PC-3 (cell line): ENCODE measurements at regions not wholly inside any gene's neighbourhood (a gene's known extent, or its start where the extent isn't known, plus 50 kb on each side); places are given as distances from the start of the nearest gene placed in this dataset.

Experiments used
- CTCF ChIP-seq: fragments of 300-600 bp; sonication (generic); conservative IDR thresholded peaks from 2 replicates; pipeline ENCODE4 v1.5.1; 2017; ENCODE audit warnings: antibody characterized with exemption, low read depth, mild to moderate bottlenecking, low read length
- EZH2 ChIP-seq: fragments of 300-600 bp; sonication (generic); IDR thresholded peaks from one replicate; pipeline ENCODE4 v1.6.1; 2017; ENCODE audit warnings: antibody characterized with exemption, mild to moderate bottlenecking, low read length; ENCODE audit not compliant: unreplicated experiment
- EZH2phosphoT487 ChIP-seq: fragments of 300-600 bp; sonication (generic); IDR thresholded peaks from 2 replicates; pipeline ENCODE4 v1.6.1; 2018; ENCODE audit warnings: mild to moderate bottlenecking, antibody characterized with exemption, low read length, borderline replicate concordance

GRCh38 chr3:13235079-13235478, 161.8 kb upstream of the IQSEC1 start:
- TF ChIP-seq CTCF (no peak), EZH2 (no peak), EZH2phosphoT487 (no peak)
